ENCODE measurements at regions not wholly inside any gene's neighbourhood (a gene's known extent, or its start where the extent isn't known, plus 50 kb on each side); places are given as distances from the start of the nearest gene placed in this dataset.

DNA sequence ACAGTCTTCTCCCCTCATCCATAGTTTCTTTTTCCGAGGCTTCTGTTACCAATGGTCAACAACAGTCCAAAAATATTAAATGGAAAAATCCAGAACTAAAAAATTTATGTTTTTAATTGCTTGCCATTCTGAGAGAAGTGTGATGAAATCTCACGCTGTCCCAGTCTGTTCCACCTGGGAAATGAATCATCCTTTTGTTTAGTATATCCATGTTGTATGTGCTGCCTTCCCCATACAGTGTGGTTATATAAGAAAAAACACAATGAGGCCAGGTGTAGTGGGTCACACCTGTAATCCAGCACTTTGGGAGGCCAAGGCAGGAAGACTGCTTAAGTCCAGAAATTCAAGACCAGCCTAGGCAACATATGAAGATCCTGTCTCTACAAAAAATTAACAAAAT lies 161.6 kb downstream of the CHIC2 start (continued):
- TF ChIP-seq CCAR2 (optimal IDR thresholded peaks at IDR 0.05; ENCODE audit: low read depth, low read length) (no peak), FOXP4 (CRISPR knock-in tag; IDR thresholded peaks at IDR 0.05) (no peak), ZNF441 (CRISPR knock-in tag; IDR thresholded peaks at IDR 0.05; ENCODE audit: borderline replicate concordance) (no peak), FOXK1 (CRISPR knock-in tag; IDR thresholded peaks at IDR 0.05; ENCODE audit: borderline replicate concordance, low read depth) (no peak), SUZ12 (IDR thresholded peaks at IDR 0.05; ENCODE audit: low read depth, low read length) (no peak), ZNF879 (CRISPR knock-in tag; IDR thresholded peaks at IDR 0.05) (no peak), AHR (CRISPR knock-in tag; IDR thresholded peaks at IDR 0.05) (no peak)
- TF ChIP-seq, protein P1, sequence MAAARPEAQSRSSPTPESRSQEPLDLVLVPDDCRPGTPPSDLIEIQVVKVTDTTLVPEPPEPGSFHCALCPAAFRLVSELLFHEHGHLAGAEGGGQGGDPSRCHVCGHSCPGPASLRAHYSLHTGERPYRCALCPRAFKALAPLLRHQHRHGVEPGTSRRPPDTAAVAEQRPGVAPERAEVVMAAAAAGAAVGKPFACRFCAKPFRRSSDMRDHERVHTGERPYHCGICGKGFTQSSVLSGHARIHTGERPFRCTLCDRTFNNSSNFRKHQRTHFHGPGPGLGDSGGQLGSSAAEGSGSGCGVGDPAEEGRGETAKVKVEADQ (CRISPR knock-in tag; IDR thresholded peaks at IDR 0.05; ENCODE audit: borderline replicate concordance), result no peak
- TF ChIP-seq, protein P2, sequence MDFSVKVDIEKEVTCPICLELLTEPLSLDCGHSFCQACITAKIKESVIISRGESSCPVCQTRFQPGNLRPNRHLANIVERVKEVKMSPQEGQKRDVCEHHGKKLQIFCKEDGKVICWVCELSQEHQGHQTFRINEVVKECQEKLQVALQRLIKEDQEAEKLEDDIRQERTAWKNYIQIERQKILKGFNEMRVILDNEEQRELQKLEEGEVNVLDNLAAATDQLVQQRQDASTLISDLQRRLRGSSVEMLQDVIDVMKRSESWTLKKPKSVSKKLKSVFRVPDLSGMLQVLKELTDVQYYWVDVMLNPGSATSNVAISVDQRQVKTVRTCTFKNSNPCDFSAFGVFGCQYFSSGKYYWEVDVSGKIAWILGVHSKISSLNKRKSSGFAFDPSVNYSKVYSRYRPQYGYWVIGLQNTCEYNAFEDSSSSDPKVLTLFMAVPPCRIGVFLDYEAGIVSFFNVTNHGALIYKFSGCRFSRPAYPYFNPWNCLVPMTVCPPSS (IDR thresholded peaks at IDR 0.05), result no peak

GRCh38 chr4:53900271-53900649 lies 164.1 kb downstream of the CHIC2 start:
- intact Hi-C loops (cut with micrococcal nuclease; ENCODE audit: unreplicated experiment) (loop anchor here (10.0 kb wide), 1 partner anchor 195 kb away; no protein-coding TSS in a partner anchor), in situ Hi-C loops (cut with HindIII; ENCODE audit: extremely low pct_ligation_motif_present, low pct_unique_long_range_greater_than_20kb) (loop anchor here (10.0 to 25.0 kb wide), 2 partner anchors 325 to 888 kb away; partner anchors contain the start of gene PDGFRA)
- no TSS peak for BruUV-seq (replicated peaks)
- no peaks in the 10 kb centered on the region for H4K20me1 ChIP-seq (ENCODE audit: insufficient read depth, low read length)
- no peaks in the 10 kb centered on the region for H3K36me3 ChIP-seq (replicated peaks in 1 of 2; ENCODE audit: control insufficient read depth in 1 of 2, insufficient read depth in 2 of 2, low read length in 2 of 2)
- peaks cover 6% of the 10 kb centered on the region for H3K4me1 ChIP-seq (ENCODE audit: insufficient read depth, low read length)
- CTCF ChIA-PET (ENCODE audit: low intra/inter-chr PET ratio, low total read pairs), result no interaction called here
- H3K27ac ChIP-seq (ENCODE audit: extremely low read length, insufficient read depth, low read length), result no peak overlapping the region
- H3K79me2 ChIP-seq (ENCODE audit: insufficient read depth, low read length), result no peaks in the 10 kb centered on the region
- no peak overlapping the region for H2AFZ ChIP-seq (ENCODE audit: low read length)
- H3K27me3 ChIP-seq (ENCODE audit: control insufficient read depth in 1 of 2, insufficient read depth in 2 of 2, low read length in 2 of 2), result 0 out of 5 replicates have a peak, but pooled peaks cover 0 to 3% of the 10 kb centered on the region in 2 experiments
- no peak overlapping the region for H3K9ac ChIP-seq (ENCODE audit: insufficient read depth, low read depth, low read length)
- 43% methylated on average over 3 of the region's 3 CpGs for WGBS (ENCODE audit: low lambda C conversion rate)
- DNase-seq (ENCODE audit: low spot score), result no peak
- no peak overlapping the region for H3K4me2 ChIP-seq (ENCODE audit: low read depth, low read length)
- H3K9me3 ChIP-seq (ENCODE audit: low read length), result no peaks in the 10 kb centered on the region
- no peak overlapping the region for H3K4me3 ChIP-seq (replicated peaks in 1 of 3; ENCODE audit: insufficient read depth in 1 of 3, low read depth in 2 of 3, low read length in 3 of 3)
- no peak for ATAC-seq
- POLR2A ChIA-PET, result no interaction called here
- FAIRE-seq, result no peak
- TF ChIP-seq FOSL2 (CRISPR knock-in tag; IDR thresholded peaks at IDR 0.05) (no peak), ZNF674 (CRISPR knock-in tag; IDR thresholded peaks at IDR 0.05; ENCODE audit: low read depth) (no peak), NKX3-1 (CRISPR knock-in tag; IDR thresholded peaks at IDR 0.05) (no peak), TAF15 (IDR thresholded peaks at IDR 0.05; ENCODE audit: low read depth, low read length, poor library complexity, severe bottlenecking) (no peak), SPEN (CRISPR knock-in tag; IDR thresholded peaks at IDR 0.05; ENCODE audit: low read depth) (no peak), MIER2 (CRISPR knock-in tag; IDR thresholded peaks at IDR 0.05) (no peak), NFYB (CRISPR knock-in tag; IDR thresholded peaks at IDR 0.05) (no peak), SIX1 (CRISPR knock-in tag; IDR thresholded peaks at IDR 0.05; ENCODE audit: borderline replicate concordance) (no peak), JUN (CRISPR knock-in tag; IDR thresholded peaks at IDR 0.05) (no peak), ZNF766 (CRISPR knock-in tag; IDR thresholded peaks at IDR 0.05; ENCODE audit: borderline replicate concordance) (no peak)
- TF ChIP-seq, protein P3, sequence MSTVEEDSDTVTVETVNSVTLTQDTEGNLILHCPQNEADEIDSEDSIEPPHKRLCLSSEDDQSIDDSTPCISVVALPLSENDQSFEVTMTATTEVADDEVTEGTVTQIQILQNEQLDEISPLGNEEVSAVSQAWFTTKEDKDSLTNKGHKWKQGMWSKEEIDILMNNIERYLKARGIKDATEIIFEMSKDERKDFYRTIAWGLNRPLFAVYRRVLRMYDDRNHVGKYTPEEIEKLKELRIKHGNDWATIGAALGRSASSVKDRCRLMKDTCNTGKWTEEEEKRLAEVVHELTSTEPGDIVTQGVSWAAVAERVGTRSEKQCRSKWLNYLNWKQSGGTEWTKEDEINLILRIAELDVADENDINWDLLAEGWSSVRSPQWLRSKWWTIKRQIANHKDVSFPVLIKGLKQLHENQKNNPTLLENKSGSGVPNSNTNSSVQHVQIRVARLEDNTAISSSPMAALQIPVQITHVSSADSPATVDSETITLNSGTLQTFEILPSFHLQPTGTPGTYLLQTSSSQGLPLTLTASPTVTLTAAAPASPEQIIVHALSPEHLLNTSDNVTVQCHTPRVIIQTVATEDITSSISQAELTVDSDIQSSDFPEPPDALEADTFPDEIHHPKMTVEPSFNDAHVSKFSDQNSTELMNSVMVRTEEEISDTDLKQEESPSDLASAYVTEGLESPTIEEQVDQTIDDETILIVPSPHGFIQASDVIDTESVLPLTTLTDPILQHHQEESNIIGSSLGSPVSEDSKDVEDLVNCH (CRISPR knock-in tag; IDR thresholded peaks at IDR 0.05), result no peak
